Activated CD4-positive, alpha-beta memory T cell treated with anti-CD3 and anti-CD28 coated beads for 36 hours (primary cell): ENCODE measurements at regions not wholly inside any gene's neighbourhood (a gene's known extent, or its start where the extent isn't known, plus 50 kb on each side); places are given as distances from the start of the nearest gene placed in this dataset.
"Not testable (repeated sequence)": the region's sequence is repeated elsewhere in the genome, so short reads cannot be mapped to it uniquely, and the experiment has no call there.

Experiments
- CTCF ChIA-PET: fragments of 350-600 bp; sonication (Branson Sonifier 250); formaldehyde crosslinking; loops from one replicate; lab custom pipeline; 2021; ENCODE audit warnings: antibody characterized with exemption, inconsistent platforms; lab: Charles Lee
- POLR2A ChIA-PET: fragments of 350-600 bp; sonication (Branson Sonifier 250); formaldehyde crosslinking; loops from one replicate; lab custom pipeline; 2021; ENCODE audit warnings: antibody characterized with exemption; lab: Charles Lee
- DNase-seq: peaks from one replicate; pipeline ENCODE4 v3.0.0-alpha.2; 2020
- H3K27ac Mint-ChIP-seq: one replicate; pipeline ENCODE4 v1.8.0; 2021; ENCODE audit warnings: mixed read lengths
- H3K27me3 Mint-ChIP-seq: one replicate; pipeline ENCODE4 v1.8.0; 2021; ENCODE audit warnings: mixed read lengths
- H3K36me3 Mint-ChIP-seq: one replicate; pipeline ENCODE4 v1.8.0; 2021; ENCODE audit warnings: mixed read lengths
- H3K4me1 Mint-ChIP-seq: one replicate; pipeline ENCODE4 v1.8.0; 2021; ENCODE audit warnings: low read depth, mixed read lengths
- H3K4me3 Mint-ChIP-seq: one replicate; pipeline ENCODE4 v1.8.0; 2021; ENCODE audit warnings: mild to moderate bottlenecking, mixed read lengths
- H3K9me3 Mint-ChIP-seq: one replicate; pipeline ENCODE4 v1.8.0; 2021; ENCODE audit warnings: mixed read lengths
- intact Hi-C: fragments of 100-400 bp; cut with micrococcal nuclease; formaldehyde crosslinking; loops from one replicate; pipeline ENCODE4 v1.15.1; 2023

- peaks cover 5% of the 10 kb centered on the region for H3K9me3 Mint-ChIP-seq
- no peak overlapping the region for H3K27ac Mint-ChIP-seq
- no peak overlapping the region for H3K4me3 Mint-ChIP-seq
- H3K4me1 Mint-ChIP-seq: no peaks in the 10 kb centered on the region
- intact Hi-C loops: no loop called here
- ChIA-PET POLR2A (no interaction called here), CTCF (no interaction called here)
- no peak for DNase-seq
- H3K36me3 Mint-ChIP-seq: no peaks in the 10 kb centered on the region
- peaks cover 18% of the 10 kb centered on the region for H3K27me3 Mint-ChIP-seq
Measured at GRCh38 chr12:113532292-113532691, 60.6 kb upstream of the LHX5 start.

GRCh38 chr12:113531073-113531472 lies 59.4 kb upstream of the LHX5 start:
- intact Hi-C loops, H3K4me3 Mint-ChIP-seq, DNase-seq, H3K27ac Mint-ChIP-seq, H3K9me3 Mint-ChIP-seq, H3K36me3 Mint-ChIP-seq, POLR2A ChIA-PET, CTCF ChIA-PET, H3K4me1 Mint-ChIP-seq: not testable (repeated sequence)
- peaks cover 22% of the 10 kb centered on the region for H3K27me3 Mint-ChIP-seq

- peaks cover 22% of the 10 kb centered on the region for H3K27me3 Mint-ChIP-seq
- no peaks in the 10 kb centered on the region for H3K4me1 Mint-ChIP-seq
- intact Hi-C loops: no loop called here
- POLR2A ChIA-PET: no interaction called here
- H3K9me3 Mint-ChIP-seq: no peaks in the 10 kb centered on the region
- H3K27ac Mint-ChIP-seq: no peak overlapping the region
- no peak for DNase-seq
- CTCF ChIA-PET: no interaction called here
- H3K4me3 Mint-ChIP-seq: no peak overlapping the region
- no peaks in the 10 kb centered on the region for H3K36me3 Mint-ChIP-seq
Measured at GRCh38 chr12:113528606-113529293, 57.1 kb upstream of the LHX5 start.

GRCh38 chr12:113525066-113525465 lies 53.4 kb upstream of the LHX5 start:
- Mint-ChIP-seq H3K27me3 (peaks cover 32% of the 10 kb centered on the region), H3K36me3 (no peaks in the 10 kb centered on the region)

GRCh38 chr12:113524495-113524894 lies 52.8 kb upstream of the LHX5 start:
- intact Hi-C loops: no loop called here
- POLR2A ChIA-PET: no interaction called here
- CTCF ChIA-PET: no interaction called here
- Mint-ChIP-seq H3K36me3 (no peaks in the 10 kb centered on the region), H3K27ac (no peak overlapping the region), H3K9me3 (no peaks in the 10 kb centered on the region), H3K27me3 (peaks cover 34% of the 10 kb centered on the region), H3K4me3 (no peak overlapping the region), H3K4me1 (no peaks in the 10 kb centered on the region)
- no peak for DNase-seq

More at GRCh38 chr12:113525066-113525465, 53.4 kb upstream of the LHX5 start:
- no peak for DNase-seq
- POLR2A ChIA-PET: no interaction called here
- Mint-ChIP-seq H3K9me3 (no peaks in the 10 kb centered on the region), H3K27ac (no peak overlapping the region), H3K4me1 (no peaks in the 10 kb centered on the region), H3K4me3 (no peak overlapping the region)
- CTCF ChIA-PET: no interaction called here
- intact Hi-C loops: no loop called here

- no peak for DNase-seq
- Mint-ChIP-seq H3K9me3 (no peaks in the 10 kb centered on the region), H3K4me3 (no peak overlapping the region), H3K36me3 (no peaks in the 10 kb centered on the region), H3K27ac (no peak overlapping the region), H3K4me1 (no peaks in the 10 kb centered on the region), H3K27me3 (peaks cover 40% of the 10 kb centered on the region)
- CTCF ChIA-PET: no interaction called here
- POLR2A ChIA-PET: no interaction called here
- intact Hi-C loops: no loop called here
Measured at GRCh38 chr12:113521708-113522107, 50.0 kb upstream of the LHX5 start.
